ENCODE measurements at regions not wholly inside any gene's neighbourhood (a gene's known extent, or its start where the extent isn't known, plus 50 kb on each side); places are given as distances from the start of the nearest gene placed in this dataset.

GRCh38 chr6:168390749-168391420, 50.1 kb upstream of the SMOC2 start:
- TF ChIP-seq POLR2A (IDR thresholded peaks at IDR 0.05; ENCODE audit: extremely low read depth, insufficient read length) (no peak), MYC (IDR thresholded peaks at IDR 0.05; ENCODE audit: low read depth, low read length) (no peak), MAX (IDR thresholded peaks at IDR 0.05; ENCODE audit: low read depth, low read length) (no peak)
- TF ChIP-seq, protein P1, sequence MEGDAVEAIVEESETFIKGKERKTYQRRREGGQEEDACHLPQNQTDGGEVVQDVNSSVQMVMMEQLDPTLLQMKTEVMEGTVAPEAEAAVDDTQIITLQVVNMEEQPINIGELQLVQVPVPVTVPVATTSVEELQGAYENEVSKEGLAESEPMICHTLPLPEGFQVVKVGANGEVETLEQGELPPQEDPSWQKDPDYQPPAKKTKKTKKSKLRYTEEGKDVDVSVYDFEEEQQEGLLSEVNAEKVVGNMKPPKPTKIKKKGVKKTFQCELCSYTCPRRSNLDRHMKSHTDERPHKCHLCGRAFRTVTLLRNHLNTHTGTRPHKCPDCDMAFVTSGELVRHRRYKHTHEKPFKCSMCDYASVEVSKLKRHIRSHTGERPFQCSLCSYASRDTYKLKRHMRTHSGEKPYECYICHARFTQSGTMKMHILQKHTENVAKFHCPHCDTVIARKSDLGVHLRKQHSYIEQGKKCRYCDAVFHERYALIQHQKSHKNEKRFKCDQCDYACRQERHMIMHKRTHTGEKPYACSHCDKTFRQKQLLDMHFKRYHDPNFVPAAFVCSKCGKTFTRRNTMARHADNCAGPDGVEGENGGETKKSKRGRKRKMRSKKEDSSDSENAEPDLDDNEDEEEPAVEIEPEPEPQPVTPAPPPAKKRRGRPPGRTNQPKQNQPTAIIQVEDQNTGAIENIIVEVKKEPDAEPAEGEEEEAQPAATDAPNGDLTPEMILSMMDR (IDR thresholded peaks at IDR 0.05; ENCODE audit: low read depth, low read length), result no peak
- DNase-seq (ENCODE audit: low read depth), result no peak
- no peak overlapping the region for H3K4me3 ChIP-seq (ENCODE audit: low read depth, low read length)

All from NB4 (cell line).